Amygdala (tissue), 56 donors: ENCODE measurements at regions not wholly inside any gene's neighbourhood (a gene's known extent, or its start where the extent isn't known, plus 50 kb on each side); places are given as distances from the start of the nearest gene placed in this dataset.
"Not testable (repeated sequence)": the region's sequence is repeated elsewhere in the genome, so short reads cannot be mapped to it uniquely, and the experiment has no call there.

Experiments
- DNase-seq, 56 donors: peaks; one replicate each; lab custom pipeline; 2025; lab: John Stamatoyannopoulos, UW

DNA sequence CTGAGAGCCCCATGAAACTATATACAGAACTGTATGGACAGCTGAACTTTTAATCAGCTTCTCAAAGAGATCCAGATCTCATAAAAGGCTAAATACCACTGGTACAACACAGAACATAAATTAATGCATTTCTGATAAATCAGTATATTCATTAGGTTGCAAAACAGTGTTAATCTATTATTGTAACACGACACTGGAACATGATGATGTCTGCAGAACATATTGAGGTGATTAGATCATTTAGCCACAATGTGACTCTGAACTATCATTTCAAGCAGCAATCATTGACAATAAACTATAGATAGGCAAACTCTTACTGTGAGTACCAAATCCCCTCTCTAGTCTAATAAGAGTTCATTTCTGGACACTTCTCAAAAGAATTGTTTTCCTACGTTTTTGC is 50.3 kb downstream of the GASK1B start:
- no peak for DNase-seq

DNA sequence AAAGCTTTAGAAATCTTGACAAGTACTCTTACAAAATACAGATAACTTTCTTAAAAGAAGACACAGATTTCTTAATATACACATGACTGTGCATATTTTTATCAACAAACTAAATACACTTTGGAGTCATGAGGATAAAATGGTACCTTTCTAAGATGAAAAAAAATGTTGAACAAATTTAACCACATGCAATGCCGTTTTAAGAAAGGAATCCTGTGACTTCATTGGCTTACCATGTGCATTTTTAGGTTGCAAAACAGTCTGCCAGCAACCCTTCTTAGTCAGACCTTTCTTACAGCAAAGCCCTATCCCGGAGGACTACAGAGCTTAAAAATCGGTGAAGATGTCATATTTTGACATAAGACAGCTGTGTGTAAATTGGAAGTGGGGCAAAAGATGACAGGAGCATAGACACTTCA is 51.7 kb downstream of the GASK1B start:
- DNase-seq: no peak

DNA sequence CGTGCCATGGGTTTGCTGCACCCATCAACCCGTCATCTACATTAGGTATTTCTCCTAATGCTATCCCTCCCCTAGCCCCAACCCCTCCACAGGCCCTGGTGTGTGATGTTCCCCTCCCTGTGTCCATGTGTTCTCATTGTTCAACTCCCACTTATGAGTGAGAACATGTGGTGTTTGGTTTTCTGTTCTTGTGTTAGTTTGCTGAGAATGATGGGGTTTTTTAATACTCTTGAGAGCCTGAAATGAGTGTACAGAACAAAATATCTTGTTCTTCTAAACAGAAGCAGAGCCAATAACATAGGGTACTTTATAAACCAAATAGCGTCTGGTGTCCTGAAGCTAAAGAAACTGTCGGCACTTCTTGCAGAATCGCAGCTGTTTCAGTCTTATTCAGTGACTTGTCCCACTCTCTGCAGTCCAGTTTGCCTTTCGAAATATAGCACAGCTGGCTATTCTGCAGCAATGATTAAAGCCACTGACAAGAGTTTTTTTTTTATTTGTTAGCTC is 52.1 kb downstream of the GASK1B start:
- peak in 2 of 56 donors; percentile 1 to 13 for DNase-seq

DNA sequence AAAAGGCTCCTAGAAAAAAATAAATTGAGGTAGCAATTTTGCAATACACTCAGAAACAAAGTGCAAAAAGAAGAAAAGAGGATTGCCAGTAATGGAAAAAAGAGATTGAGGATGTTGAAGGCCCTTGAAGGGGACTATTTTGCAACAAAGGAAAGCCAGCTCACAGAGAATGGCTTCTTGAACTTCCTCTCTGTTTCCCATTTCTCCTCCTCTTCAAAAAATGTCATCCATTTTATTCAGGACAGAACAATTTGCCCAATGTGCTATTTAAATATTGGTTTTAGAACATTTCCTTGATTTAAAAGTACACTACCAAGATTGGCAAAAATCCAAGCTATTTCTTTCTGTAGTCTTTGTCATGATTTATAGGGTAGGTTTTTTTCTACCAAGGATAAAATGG is 60.2 kb downstream of the GASK1B start:
- no peak for DNase-seq

DNA sequence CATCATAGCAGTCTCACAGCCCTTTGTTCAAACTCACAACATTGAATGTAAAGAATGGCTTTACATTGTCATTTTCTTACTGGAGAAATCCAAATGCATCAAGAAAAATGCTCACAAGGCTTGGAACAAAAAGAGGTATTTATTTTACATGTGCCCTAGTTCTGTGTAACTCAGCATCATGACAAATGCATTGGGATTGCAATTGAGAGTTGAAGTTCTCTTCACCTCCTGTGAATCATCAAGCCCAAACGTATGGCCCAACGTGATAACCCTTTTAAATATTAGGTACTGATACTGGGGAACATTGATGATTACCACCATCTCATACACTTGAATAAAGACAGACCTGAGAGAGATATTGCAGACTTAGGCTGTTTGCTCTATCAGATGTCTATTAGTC is 61.6 kb downstream of the GASK1B start:
- no peak for DNase-seq

DNA sequence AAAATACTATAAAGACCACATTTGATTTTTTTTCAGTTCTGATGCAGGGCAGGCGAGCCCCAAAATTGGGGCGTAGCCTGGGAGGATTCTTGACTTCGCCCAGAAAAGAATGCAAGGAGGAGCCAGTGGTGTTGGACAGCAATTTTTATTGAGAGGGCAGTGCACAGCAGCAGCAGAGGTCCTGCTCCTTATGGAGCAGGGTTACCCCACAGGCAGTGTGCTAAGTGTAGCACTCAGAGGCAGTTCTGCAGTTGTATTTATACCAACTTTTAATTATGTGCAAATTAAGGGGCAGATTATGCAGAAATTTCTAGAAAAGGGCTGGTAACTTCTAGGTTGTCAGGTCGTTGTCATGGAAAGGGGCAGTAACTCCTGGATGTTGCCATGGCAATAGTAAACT is 69.9 kb downstream of the GASK1B start:
- DNase-seq: no peak

DNA sequence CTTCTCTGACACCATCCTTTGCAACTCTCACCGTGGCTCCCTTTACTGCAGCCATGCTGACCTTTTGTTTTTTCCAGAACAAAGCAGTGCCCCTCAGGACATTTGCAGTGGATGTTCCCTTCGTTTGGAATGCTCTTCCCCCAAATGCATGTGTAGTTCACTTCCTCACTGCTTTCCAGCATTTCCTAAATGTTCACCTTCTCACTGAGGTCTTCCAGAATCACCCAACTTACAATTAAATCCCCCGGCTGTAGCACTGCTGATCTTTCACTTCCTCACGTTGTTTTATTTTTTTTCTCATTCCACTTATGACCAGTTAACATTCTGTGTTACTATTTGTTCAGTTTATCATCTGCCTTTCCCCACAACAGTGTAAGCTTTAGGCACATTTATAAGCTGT is 73.1 kb downstream of the GASK1B start:
- no peak for DNase-seq

DNA sequence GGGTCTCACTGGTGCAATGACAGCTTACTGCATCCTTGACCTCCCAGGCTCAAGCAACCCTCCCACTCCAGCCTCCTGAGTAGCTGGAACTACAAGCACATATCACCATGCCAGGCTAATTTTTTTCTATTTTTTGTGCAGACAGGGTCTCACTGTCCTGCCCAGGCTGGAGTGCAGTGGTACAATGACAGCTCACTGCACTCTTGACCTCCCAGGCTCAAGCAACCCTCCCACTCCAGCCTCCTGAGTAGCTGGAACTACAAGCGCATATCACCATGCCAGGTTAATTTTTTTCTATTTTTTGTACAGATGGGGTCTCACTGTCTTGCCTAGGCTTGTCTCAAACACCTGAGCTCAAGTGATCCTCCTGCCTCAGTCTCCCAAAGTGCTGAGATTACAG is 74.0 kb downstream of the GASK1B start:
- DNase-seq: no peak

DNA sequence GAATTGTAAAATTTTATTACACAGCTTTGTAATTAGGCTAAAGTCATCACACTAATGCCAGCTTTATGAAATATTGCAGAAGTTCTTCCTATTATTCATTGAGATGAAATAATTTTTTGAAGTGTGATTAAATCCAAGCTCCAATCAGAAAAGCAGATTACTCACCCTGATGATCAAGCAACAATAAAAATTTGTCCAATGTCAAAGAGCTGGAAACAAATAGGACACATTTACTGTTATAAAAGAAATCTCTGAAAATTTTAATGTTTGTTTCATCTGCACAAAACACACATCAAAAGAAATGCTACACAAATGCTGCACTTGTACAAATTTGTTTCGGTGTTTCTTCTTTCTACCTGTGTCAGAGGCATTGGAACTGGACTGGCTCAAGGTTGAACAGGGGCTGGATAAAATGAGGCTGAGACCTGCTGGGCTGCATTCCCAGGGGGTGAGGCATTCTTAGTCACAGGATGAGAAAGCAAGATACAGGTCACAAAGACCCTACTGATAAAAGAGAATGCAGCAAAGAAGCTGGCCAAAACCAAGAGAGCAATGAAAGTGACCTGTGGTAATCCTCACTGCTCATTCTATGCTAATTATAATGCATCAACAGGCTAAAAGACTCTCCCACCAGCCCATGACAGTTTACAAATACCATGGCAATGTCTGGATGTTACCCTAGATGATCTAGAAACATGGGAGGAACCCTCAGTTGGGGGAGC is 78.3 kb downstream of the GASK1B start:
- DNase-seq: no peak

DNA sequence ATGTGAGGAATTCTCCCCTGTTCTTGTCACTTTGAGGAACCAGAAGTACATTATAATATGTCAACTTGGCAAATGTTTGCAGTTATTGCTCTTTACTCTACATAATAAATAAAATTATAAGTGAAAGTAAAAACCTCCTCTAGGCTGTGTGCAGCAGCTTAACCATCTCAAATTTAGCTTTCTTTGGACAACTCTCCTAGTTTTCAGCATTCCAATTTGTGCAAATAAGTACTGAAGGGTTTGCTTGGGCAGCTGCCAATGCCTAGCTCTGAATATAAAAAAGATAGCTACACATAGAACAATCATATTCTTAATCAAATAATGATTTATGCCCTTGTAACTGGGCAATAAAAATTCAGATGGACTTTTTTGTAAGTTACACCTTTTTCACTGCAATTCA is 82.5 kb downstream of the GASK1B start:
- peak in 7 of 56 donors; percentile 1 to 54 (median 2) for DNase-seq

DNA sequence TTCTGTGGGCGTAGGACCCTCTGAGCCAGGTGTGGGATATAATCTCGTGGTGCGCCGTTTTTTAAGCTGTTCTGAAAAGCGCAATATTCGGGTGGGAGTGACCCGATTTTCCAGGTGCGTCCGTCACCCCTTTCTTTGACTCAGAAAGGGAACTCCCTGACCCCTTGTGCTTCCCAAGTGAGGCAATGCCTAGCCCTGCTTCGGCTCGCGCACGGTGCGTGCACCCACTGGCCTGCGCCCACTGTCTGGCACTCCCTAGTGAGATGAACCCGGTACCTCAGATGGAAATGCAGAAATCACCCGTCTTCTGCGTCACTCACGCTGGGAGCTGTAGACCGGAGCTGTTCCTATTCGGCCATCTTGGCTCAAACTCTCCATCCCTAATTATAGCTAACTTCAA is 82.9 kb downstream of the GASK1B start:
- not testable (repeated sequence) for DNase-seq

DNA sequence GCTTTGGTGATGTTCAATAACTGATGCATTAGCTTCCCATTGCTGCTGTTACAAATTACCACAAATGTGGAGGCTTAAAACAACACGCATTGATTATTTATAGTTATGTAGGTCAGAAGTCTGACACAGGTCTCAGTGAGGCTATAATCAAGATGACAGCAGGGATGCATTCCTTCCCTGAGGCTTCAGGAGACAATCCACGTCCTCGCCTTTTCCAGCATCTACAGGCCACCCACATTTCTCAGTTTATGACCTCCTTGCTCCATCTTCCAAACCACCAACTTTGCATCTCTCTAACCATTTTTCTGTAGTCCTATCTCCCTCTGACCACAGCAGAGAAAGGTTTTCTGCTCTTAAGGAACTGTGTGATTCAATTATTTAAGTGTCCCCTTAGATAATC is 92.5 kb downstream of the GASK1B start:
- no peak for DNase-seq

DNA sequence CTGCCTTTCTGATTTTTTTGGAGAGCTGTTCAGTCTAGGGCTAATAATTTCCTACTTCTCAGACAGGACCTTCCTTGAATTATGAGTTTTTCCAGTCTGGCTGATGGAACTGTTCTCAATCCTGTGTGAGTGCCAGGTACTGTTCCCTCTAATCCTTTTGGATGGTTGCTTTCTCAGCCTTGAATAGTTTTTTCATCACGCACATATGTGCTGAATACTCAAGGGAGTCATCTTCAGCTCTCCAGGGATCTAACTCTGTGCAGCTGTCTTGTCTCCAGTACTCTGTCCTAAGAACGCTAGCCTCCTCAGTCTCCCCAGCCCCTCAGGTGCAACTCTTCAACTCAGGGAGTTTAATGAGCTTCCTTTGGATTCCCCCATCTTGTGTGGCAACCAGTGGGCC is 93.2 kb downstream of the GASK1B start:
- DNase-seq: no peak

DNA sequence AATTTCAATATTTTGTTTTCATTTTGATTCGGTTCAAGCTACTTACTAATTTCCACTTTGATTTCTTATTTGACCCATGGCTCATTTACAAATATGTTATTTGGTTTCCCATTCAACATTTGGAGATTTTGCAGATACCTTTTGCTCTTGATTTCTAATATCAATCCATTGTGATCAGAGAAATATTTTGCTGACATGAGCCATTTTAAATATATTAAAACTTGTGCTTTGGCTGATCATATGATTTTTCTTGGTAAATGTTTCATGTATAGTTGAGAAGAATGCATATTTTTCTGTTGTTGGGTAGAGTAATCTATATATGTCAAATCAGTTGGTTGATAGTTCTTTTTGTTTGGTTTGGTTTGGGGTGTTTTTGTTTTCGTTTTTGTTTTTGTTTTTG is 95.0 kb downstream of the GASK1B start:
- no peak for DNase-seq

DNA sequence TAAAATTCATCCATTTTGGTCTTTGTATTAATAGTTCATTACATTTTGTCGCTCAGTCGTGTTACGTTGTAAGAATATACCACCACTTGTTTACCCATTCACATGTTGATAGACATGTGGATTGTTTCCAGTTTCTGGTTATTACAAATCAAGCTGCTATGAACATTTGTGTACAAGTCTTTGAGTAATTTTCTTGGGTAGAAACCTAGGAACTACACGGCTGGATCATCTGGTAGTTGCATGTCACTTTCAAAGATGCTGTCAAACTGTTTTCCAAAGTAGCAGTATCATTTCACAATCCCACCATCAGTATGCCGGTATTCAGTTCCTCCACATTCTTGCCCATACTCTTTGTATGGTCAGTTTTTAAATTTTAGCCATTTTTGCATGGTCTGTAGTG is 98.0 kb downstream of the GASK1B start:
- DNase-seq: no peak

DNA sequence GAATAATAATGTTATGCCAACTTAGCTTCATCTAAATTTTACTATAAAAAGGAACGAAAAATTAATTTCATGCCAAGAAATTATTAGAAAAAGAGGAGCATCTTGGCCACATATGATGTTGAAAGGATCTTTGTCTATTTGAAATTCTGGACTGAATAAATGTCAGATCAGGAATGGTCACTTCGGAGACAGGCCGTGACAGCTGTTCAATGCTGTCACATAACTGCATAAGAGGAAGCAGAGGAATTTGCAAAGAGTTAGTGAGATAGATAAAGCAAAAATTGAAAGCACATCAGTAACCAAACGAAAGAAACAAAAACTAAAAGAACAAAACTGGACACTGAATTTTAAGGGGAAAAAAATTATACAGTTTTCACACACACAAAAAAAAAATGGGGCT is 100.9 kb downstream of the GASK1B start:
- no peak for DNase-seq

DNA sequence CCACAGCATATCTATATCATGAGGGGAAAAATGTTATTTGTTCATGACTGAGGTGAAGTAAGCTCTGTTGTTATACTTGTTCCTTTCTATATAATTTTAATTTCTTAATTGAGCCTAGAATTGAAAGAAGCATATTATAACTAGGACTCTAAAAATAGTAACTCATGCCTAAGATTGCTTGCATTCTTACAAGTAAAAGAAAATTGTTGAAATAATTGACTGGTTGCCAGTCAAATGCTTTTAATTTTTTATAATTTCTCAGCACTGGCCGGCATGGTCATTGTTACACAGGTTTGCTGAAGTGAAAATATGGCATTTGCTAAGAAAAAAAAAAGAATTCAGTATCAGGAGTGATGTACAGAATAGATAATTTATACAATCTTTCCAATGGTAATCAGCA is 104.8 kb downstream of the GASK1B start:
- no peak for DNase-seq

DNA sequence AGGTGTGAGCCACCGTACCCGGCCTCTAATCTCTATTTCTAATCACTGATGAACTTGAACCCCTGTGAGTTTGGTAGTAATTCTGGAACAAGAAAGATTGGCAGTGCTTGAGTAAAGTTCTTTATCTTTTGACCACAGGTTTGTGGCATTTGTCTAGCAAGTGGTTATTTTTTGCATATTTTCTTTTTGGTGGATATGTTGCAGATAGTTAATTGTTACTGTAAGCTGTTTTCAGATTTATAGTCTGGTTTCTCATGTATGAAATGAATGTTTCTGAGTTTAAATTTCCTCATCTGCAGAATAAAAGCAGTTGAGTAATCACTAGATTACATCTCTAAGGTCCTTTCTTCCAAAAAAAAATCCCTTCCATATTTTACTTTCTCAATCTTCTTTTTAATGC is 105.2 kb downstream of the GASK1B start:
- no peak for DNase-seq

DNA sequence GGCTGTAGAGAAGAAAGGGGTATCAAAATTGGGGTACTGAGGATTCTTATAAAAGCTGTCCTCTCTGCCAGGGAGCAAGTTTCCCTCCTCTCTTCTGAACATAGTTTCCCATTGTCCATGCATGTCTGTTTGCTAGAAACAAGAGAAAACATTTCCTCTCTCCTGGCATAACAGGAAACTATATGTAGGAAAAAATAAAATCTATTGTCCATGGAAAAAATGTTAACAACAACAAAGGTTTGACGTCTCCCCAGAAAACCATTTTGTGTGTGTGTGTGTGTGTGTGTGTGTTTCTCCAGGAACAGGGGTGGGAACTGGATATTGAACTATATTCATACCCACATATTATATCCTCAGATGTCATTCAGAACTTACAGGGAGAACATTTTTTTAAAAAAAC is 107.2 kb downstream of the GASK1B start:
- no peak for DNase-seq

DNA sequence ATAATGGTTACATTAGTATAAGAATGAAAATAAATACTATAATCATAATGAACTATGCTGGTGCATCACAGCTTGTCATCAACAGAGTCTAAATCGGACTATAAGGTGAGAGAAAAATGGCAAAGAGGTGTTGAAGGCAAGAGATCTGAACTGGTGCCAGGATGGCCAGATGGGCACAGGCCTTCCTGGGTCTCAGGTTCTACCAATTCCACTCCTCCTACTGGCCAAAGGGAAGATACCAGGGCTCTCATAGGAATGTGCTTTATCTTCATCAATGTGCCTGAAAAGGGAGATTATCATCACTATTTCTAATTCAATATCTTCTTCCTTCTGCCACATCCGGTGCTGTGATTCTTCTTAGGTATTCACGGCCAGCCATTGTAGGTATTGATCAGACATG is 107.6 kb downstream of the GASK1B start:
- no peak for DNase-seq

DNA sequence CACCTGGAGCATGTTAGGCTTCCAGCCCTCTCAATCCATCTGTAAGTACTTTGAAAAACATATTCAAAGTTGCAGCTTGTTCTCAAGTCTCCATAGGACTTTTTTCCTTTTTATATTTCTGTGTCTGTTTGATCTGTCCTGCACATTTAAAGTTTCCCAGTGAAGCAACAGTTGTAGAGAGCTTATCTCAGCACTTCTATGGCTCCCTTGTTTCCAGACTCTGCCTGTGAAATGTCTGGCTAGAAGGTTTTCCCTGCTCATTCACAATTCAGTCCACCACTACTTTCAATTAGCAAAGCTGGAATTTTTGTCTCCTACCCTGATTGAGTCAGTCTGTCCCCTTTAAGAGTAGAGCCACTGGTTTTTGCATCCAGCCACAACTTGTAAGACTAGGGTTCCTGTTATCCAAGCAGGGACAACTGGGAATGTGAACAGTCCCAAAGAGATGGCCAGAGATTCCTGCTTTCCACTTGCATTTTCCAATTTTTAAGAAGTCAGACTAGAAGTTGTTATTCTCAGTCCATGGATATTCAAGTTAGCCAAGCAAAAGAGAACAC is 116.1 kb downstream of the GASK1B start:
- no peak for DNase-seq

DNA sequence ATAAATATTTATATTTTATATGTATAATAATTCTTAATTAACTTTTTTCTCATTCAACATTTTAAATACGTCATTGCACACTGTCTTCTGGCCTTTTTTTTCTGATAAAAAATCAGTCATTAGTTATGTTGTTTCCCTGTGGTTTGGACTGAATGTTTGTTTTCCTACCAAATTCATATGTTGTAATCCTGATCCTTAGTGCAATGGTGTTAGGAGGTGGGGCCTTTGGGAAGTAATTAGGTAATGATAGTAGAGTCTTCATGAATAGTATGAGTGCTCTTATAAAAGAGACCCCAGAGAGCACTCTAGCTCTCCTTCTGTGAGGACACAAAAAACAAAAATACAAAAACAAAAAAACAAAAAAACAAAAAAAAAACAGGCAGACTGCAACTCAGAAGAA is 117.2 kb downstream of the GASK1B start:
- DNase-seq: no peak

DNA sequence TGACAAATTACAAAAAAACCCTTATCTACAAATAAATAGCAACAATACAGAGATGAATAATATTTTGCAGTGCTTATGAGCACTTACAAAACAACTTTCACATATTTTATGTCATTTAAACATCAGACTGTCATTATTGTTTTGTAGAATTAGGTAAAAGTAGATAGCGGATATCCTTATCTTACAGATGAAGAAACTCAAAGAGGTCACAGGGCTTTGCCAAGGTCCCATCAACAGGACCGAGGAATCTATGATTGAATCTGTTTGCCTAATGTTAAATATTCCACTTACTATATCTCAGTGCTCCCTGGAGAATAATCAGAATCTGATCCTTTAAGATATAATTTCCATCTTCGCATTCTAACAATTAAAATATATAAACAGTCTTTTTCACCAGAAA is 119.0 kb downstream of the GASK1B start:
- DNase-seq: no peak
